Heart left ventricle (tissue), 16 donors: ENCODE measurements at regions not wholly inside any gene's neighbourhood (a gene's known extent, or its start where the extent isn't known, plus 50 kb on each side); places are given as distances from the start of the nearest gene placed in this dataset.
A peak's percentile ranks its signal among the peaks of the same experiment; 100 is the strongest.

Experiments used
- ATAC-seq, 4 donors: fragments of 200-7000 bp; cut with Tn5 transposase; one replicate each; pipeline ENCODE4 v1.9.1; 2020 to 2022; ENCODE audit warnings: moderate library complexity in 4 of 4, mild to moderate bottlenecking in 3 of 4, moderate number of reproducible peaks in 1 of 4
- DNase-seq, 5 donors: peaks; one replicate each; pipeline ENCODE4 v3.0.0-alpha.2; 2020
- H3K27ac ChIP-seq, 12 donors: fragments of 200-600 bp; sonication (generic) in 4 of 12; one replicate each; pipeline versions ENCODE4 v1.5.0 to v1.8.0; 2016 to 2022; ENCODE audit warnings: mild to moderate bottlenecking in 2 of 12
- H3K27me3 ChIP-seq, 9 donors: fragments of 200-600 bp; sonication (generic) in 2 of 9; one replicate each; pipeline versions ENCODE4 v1.5.1 to v1.8.0; 2016 to 2022; ENCODE audit warnings: mild to moderate bottlenecking in 3 of 9
- H3K36me3 ChIP-seq, 9 donors: fragments of 200-600 bp; sonication (generic) in 2 of 9; one replicate each; pipeline versions ENCODE4 v1.5.0 to v1.8.0; 2018 to 2022; ENCODE audit warnings: mild to moderate bottlenecking in 2 of 9
- H3K4me1 ChIP-seq, 12 donors: fragments of 200-600 bp; sonication (generic) in 4 of 12; one replicate each; pipeline versions ENCODE4 v1.5.0 to v1.8.0; 2016 to 2022; ENCODE audit warnings: mild to moderate bottlenecking in 3 of 12
- H3K4me3 ChIP-seq, 12 donors: fragments of 200-600 bp; sonication (generic) in 4 of 12; one replicate each; pipeline versions ENCODE4 v1.5.0 to v1.8.0; 2017 to 2022; ENCODE audit warnings: mild to moderate bottlenecking in 9 of 12, moderate library complexity in 4 of 12
- H3K9me3 ChIP-seq, 12 donors: fragments of 200-600 bp; sonication (generic) in 4 of 12; one replicate each; pipeline versions ENCODE4 v1.5.0 to v1.8.0; 2016 to 2022; ENCODE audit warnings: mild to moderate bottlenecking in 1 of 12
- CTCF ChIP-seq, 12 donors: fragments of 200-600 bp; sonication (generic) in 4 of 12; IDR thresholded peaks; one replicate each; pipeline versions ENCODE4 v1.5.0 to v1.8.0; 2018 to 2022; ENCODE audit warnings: antibody characterized with exemption in 12 of 12, mild to moderate bottlenecking in 5 of 12
- POLR2A ChIP-seq, 2 donors: fragments of 450-650 bp; IDR thresholded peaks; one replicate each; pipeline ENCODE4 v1.6.1; 2017; ENCODE audit warnings: antibody characterized with exemption in 2 of 2, mild to moderate bottlenecking in 2 of 2, moderate library complexity in 2 of 2
- WGBS, 4 donors: extraction: QIAGEN DNeasy Blood & Tissue Kit in 2 of 4; methylation state at CpG; one replicate each; pipeline versions ENCODE4 v1.1.5 to v1.1.7; 2013 to 2018; 5-methylcytosine and 5-hydroxymethylcytosine counted together
- intact Hi-C, 10 donors: fragments of 100-400 bp; cut with DNase I; formaldehyde crosslinking; loops; one replicate each; pipeline versions ENCODE4 v1.11.1 to v1.14.2; 2022
- donor health status: ischemic (EF 13 %, LVEDD 7.1; RV severe dilation, severe dysfunction).
- donor health status: healthy with polysubstance abuse.
- donor health status: DM: no; HTN: yes; CAD: no.
- donor health status: DM: no; HTN: no; CAD: no.
- donor health status: ischemic (EF 25% LVEDD 6.9; RV normal size, moderate dysfunction).
- donor health status: ischemic (EF 25% LVEDD 5.7; RV mildly dilated, moderate dysfunction).
- donor health status: healthy.
- donor health status: DM: yes; HTN: yes; CAD: no.
- donor health status: ischemic (EF 35%, LVEDD 5.7; RV mildly dilated, moderate dysfunction).
- donor health status: nonischemic (EF 11% LVEDD 7.7; RV severe dilation, severe dysfunction).
- donor health status: DM: yes; HTN: yes; CAD: no.
- donor health status: PGD.
- donor health status: ischemic (EF 29% LVEDD 5.4; RV normal size, mild dysfunction).
- donor health status: nonischemic (EF 23%, LVEDD 6.1; RV moderate dilation, normal function).

GRCh38 chr7:81218480-81219106 is 299.7 kb upstream of the SEMA3C start:
- Histone ChIP-seq H3K36me3 (no peaks in the 10 kb centered on the region), H3K4me1 (no peaks in the 10 kb centered on the region), H3K9me3 (peaks cover 0 to 13% (median 0%) of the 10 kb centered on the region in 12 donors), H3K4me3 (no peak overlapping the region), H3K27ac (no peak overlapping the region), H3K27me3 (no peaks in the 10 kb centered on the region)
- no peak for TF ChIP-seq POLR2A (IDR thresholded peaks at IDR 0.05)
- no peak for TF ChIP-seq CTCF (IDR thresholded peaks at IDR 0.05)
- DNase-seq (no peak), ATAC-seq (no peak)
- intact Hi-C loops = no loop called here
- WGBS, 4 donors = 75 to 82% (median 79%) methylated on average over 2 of the region's 2 CpGs

- Histone ChIP-seq H3K27ac (no peak overlapping the region), H3K9me3 (no peaks in the 10 kb centered on the region), H3K4me3 (no peak overlapping the region), H3K27me3 (no peaks in the 10 kb centered on the region), H3K36me3 (no peaks in the 10 kb centered on the region), H3K4me1 (peaks cover 0 to 9% (median 0%) of the 10 kb centered on the region in 12 donors)
- DNase-seq (no peak), ATAC-seq (no peak)
- intact Hi-C loops = no loop called here
- TF ChIP-seq CTCF (IDR thresholded peaks at IDR 0.05) (no peak), POLR2A (IDR thresholded peaks at IDR 0.05) (no peak)
These were observed 294.5 kb upstream of the SEMA3C start for GRCh38 chr7:81213394-81213793.

GRCh38 chr7:81211934-81212320 is 293.1 kb upstream of the SEMA3C start:
- H3K4me3 ChIP-seq = no peak overlapping the region
- DNase-seq = no peak
- 47 to 69% (median 55%) methylated on average over 4 of the region's 4 CpGs for whole genome bisulfite sequencing, 4 donors
- peaks cover 0 to 9% (median 0%) of the 10 kb centered on the region in 12 donors for H3K4me1 ChIP-seq
- no peak for TF ChIP-seq POLR2A (IDR thresholded peaks at IDR 0.05)
- no peak for TF ChIP-seq CTCF (IDR thresholded peaks at IDR 0.05)
- H3K36me3 ChIP-seq = no peaks in the 10 kb centered on the region
- no peak for ATAC-seq
- H3K9me3 ChIP-seq = no peaks in the 10 kb centered on the region
- no peaks in the 10 kb centered on the region for H3K27me3 ChIP-seq
- no peak overlapping the region for H3K27ac ChIP-seq
- intact Hi-C loops = no loop called here

DNA sequence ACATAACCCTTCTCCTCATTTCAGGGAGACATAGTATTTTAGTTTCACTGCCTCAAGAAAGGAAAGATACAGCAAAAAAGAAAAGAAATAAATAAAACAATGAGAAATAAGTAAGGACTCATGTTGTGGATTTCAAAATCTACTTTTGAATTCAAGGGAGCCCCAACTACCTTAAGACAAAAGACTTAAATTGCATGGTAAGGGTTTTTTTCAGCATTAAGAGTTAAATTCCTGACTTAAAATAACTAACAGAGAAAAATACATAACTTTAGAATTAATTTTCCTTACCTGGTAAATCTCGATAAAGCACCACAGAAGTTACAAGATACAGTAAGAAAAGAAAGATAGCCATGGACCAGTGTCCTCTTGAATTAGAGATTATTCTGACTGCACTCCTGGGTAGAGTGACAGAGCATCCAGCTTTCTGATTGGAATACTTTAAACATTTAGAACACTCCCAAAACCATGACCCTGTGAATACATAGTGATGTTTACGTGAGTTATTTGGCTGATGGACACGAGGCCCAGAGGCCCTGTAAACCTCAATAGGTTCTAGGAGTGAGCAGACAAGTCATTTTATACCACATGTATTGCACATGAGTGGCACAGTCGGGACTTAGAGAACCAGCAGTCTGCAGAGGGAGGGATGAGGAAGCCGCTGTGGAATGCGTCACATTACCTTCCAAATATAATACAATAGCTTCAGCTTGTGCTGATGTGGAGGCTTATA is 292.5 kb upstream of the SEMA3C start:
- ATAC-seq = peak in 2 of 4 donors; percentile 63 to 69
- 41 to 50% (median 43%) methylated on average over 6 of the region's 6 CpGs for WGBS, 4 donors
- TF ChIP-seq POLR2A (IDR thresholded peaks at IDR 0.05) (no peak), CTCF (IDR thresholded peaks at IDR 0.05) (no peak)

More for the DNA sequence above, 292.5 kb upstream of the SEMA3C start:
- peaks cover 0 to 9% (median 0%) of the 10 kb centered on the region in 12 donors for H3K4me1 ChIP-seq
- no peaks in the 10 kb centered on the region for H3K9me3 ChIP-seq
- no peaks in the 10 kb centered on the region for H3K36me3 ChIP-seq
- no peak for DNase-seq
- intact Hi-C loops = no loop called here
- H3K4me3 ChIP-seq = no peak overlapping the region
- H3K27ac ChIP-seq = peak overlapping the region in 1 of 12 donors; percentile 6
- H3K27me3 ChIP-seq = no peaks in the 10 kb centered on the region
